Endothelial cell of umbilical vein (primary cell): ENCODE measurements at regions not wholly inside any gene's neighbourhood (a gene's known extent, or its start where the extent isn't known, plus 50 kb on each side); places are given as distances from the start of the nearest gene placed in this dataset.

Source experiments
- BruUV-seq: library from RNA; stranded (reverse); fragments of 400-500 nt; replicated peaks from 2 replicates; lab custom pipeline; 2021; lab: Mats Ljungman, UMichigan
- CTCF ChIA-PET: fragments of 300-600, 350-600 bp; sonication (Branson Sonifier 250); formaldehyde crosslinking; loops from one replicate; lab custom pipeline; 2021; ENCODE audit warnings: antibody characterized with exemption, inconsistent platforms; lab: Charles Lee
- POLR2A ChIA-PET: fragments of 300-600, 350-600 bp; sonication (Branson Sonifier 250); formaldehyde crosslinking; loops from one replicate; lab custom pipeline; 2021; ENCODE audit warnings: antibody characterized with exemption, inconsistent platforms; lab: Charles Lee
- DNase-seq: peaks from one replicate; pipeline ENCODE4 v3.0.0-alpha.2; 2011; ENCODE audit warnings: low read depth, low spot score
- FAIRE-seq: peaks from 2 replicates; lab custom pipeline; 2011; peaks lifted over from hg19 to GRCh38; lab: Jason Lieb, UNC
- H2AFZ ChIP-seq: 2 replicates; pipeline ENCODE4 v1.6.0; 2012; ENCODE audit warnings: low read depth, low read length, control low read depth, inconsistent platforms
- H3K27ac ChIP-seq: 2 replicates; pipeline ENCODE4 v1.5.1; 2011; ENCODE audit warnings: low read depth, mild to moderate bottlenecking, control low read depth, low read length, moderate library complexity; ENCODE audit not compliant: insufficient read depth
- H3K27me3 ChIP-seq, 2 experiments: 2 replicates each; pipeline versions ENCODE4 v1.6.0 to v1.6.1; 2011; ENCODE audit warnings: low read length in 2 of 2, mixed read lengths in 1 of 2; ENCODE audit not compliant: control insufficient read depth in 2 of 2, insufficient read depth in 2 of 2
- H3K36me3 ChIP-seq, 2 experiments: 2 replicates in 1 of 2; 3 replicates in 1 of 2; pipeline ENCODE4 v1.5.1; 2011; ENCODE audit warnings: low read length in 2 of 2, mild to moderate bottlenecking in 1 of 2, moderate library complexity in 1 of 2; ENCODE audit not compliant: control insufficient read depth in 2 of 2, insufficient read depth in 2 of 2; ENCODE audit errors: extremely low read depth in 1 of 2
- H3K4me1 ChIP-seq: 3 replicates; pipeline ENCODE4 v1.5.1; 2011; ENCODE audit warnings: mild to moderate bottlenecking, low read length; ENCODE audit not compliant: control insufficient read depth, insufficient read depth; ENCODE audit errors: extremely low read depth
- H3K4me2 ChIP-seq: 2 replicates; pipeline ENCODE4 v1.6.1; 2011; ENCODE audit warnings: low read length, control low read depth, mixed read lengths; ENCODE audit not compliant: insufficient read depth
- H3K4me3 ChIP-seq, 3 experiments: fragments of 200-600 bp in 1 of 3; sonication (generic), shearing (Covaris generic) in 1 of 3; replicated peaks in 1 of 3; 2 replicates each; pipeline ENCODE4 v1.5.1; 2011 to 2016; ENCODE audit warnings: control low read depth in 3 of 3, low read length in 3 of 3, mild to moderate bottlenecking in 2 of 3, inconsistent platforms in 1 of 3, low read depth in 1 of 3, moderate library complexity in 1 of 3; ENCODE audit not compliant: insufficient read depth in 1 of 3
- H3K79me2 ChIP-seq: 2 replicates; pipeline ENCODE4 v1.6.0; 2012; ENCODE audit warnings: low read length, inconsistent platforms; ENCODE audit not compliant: control insufficient read depth, insufficient read depth
- H3K9ac ChIP-seq: replicated peaks from 2 replicates; pipeline ENCODE3; 2011; ENCODE audit warnings: low read length, control low read depth; ENCODE audit not compliant: insufficient read depth; ENCODE audit errors: extremely low read depth
- H3K9me1 ChIP-seq: replicated peaks from 3 replicates; pipeline ENCODE4 v1.6.0; 2011; ENCODE audit warnings: mild to moderate bottlenecking, low read length; ENCODE audit not compliant: control insufficient read depth, insufficient read depth; ENCODE audit errors: extremely low read depth
- H3K9me3 ChIP-seq: replicated peaks from 2 replicates; pipeline ENCODE4 v1.5.1; 2012; ENCODE audit warnings: low read length, inconsistent platforms; ENCODE audit not compliant: control insufficient read depth, insufficient read depth
- H4K20me1 ChIP-seq: replicated peaks from 2 replicates; pipeline ENCODE3; 2011; ENCODE audit warnings: mild to moderate bottlenecking, low read length; ENCODE audit not compliant: control insufficient read depth, insufficient read depth; ENCODE audit errors: extremely low read depth
- EZH2 ChIP-seq: IDR thresholded peaks from 2 replicates; pipeline ENCODE4 v1.6.1; 2012; ENCODE audit warnings: borderline replicate concordance, low read depth, mild to moderate bottlenecking, moderate library complexity, low read length, inconsistent platforms; ENCODE audit not compliant: severe bottlenecking
- FOS ChIP-seq: IDR thresholded peaks from 2 replicates; pipeline ENCODE4 v1.6.1; 2011; ENCODE audit warnings: mild to moderate bottlenecking, low read length, moderate library complexity, borderline replicate concordance; ENCODE audit not compliant: insufficient read depth
- GATA2 ChIP-seq: IDR thresholded peaks from 2 replicates; pipeline ENCODE4 v1.7.0; 2011; ENCODE audit warnings: low read depth, mild to moderate bottlenecking, moderate library complexity, mixed read lengths, low read length; ENCODE audit not compliant: insufficient read length, insufficient read depth
- JUN ChIP-seq: IDR thresholded peaks from 2 replicates; pipeline ENCODE4 v1.6.1; 2011; ENCODE audit warnings: borderline replicate concordance, low read depth; ENCODE audit not compliant: insufficient read length, insufficient read depth
- MAX ChIP-seq: IDR thresholded peaks from 2 replicates; pipeline ENCODE4 v1.6.1; 2011; ENCODE audit not compliant: insufficient read depth, insufficient read length
- MYC ChIP-seq: IDR thresholded peaks from one replicate; pipeline ENCODE4 v1.6.1; 2011; ENCODE audit warnings: mild to moderate bottlenecking, low read depth, low read length
- POLR2A ChIP-seq: IDR thresholded peaks from 2 replicates; pipeline ENCODE4 v1.6.1; 2012; ENCODE audit warnings: low read depth, mild to moderate bottlenecking, control low read depth, low read length
- POLR2AphosphoS5 ChIP-seq: IDR thresholded peaks from 2 replicates; pipeline ENCODE4 v1.6.1; 2012; ENCODE audit warnings: low read depth, mild to moderate bottlenecking, control low read depth, low read length, moderate library complexity; ENCODE audit not compliant: insufficient read depth
- dilution Hi-C: fragments of 300-500 bp; cut with MboI; formaldehyde crosslinking; loops from one replicate; pipeline ENCODE4 v1.15.0; 2019; ENCODE audit warnings: low sequenced_read_pairs; ENCODE audit not compliant: extremely low pct_ligation_motif_present
- intact Hi-C: fragments of 100-400 bp; cut with micrococcal nuclease; formaldehyde crosslinking; loops from one replicate; pipeline ENCODE4 v1.10.0; 2022
- TF ChIP-seq, protein P1 (sequence below), 2 donors: IDR thresholded peaks; 1 replicate in 1 of 2; 2 replicates in 1 of 2; pipeline ENCODE4 v1.5.1; 2011; ENCODE audit warnings: low read length in 2 of 2, mild to moderate bottlenecking in 2 of 2, moderate library complexity in 2 of 2, control low read depth in 1 of 2, inconsistent platforms in 1 of 2, low read depth in 1 of 2; ENCODE audit not compliant: insufficient read depth in 1 of 2; ENCODE audit errors: extremely low read depth in 1 of 2

GRCh38 chr4:175427751-175428150, 384.3 kb downstream of the GPM6A start:
- ChIA-PET POLR2A (no interaction called here), CTCF (no interaction called here)
- BruUV-seq: no TSS peak
- intact Hi-C loops: no loop called here
- no peaks in the 10 kb centered on the region for H3K79me2 ChIP-seq
- H3K27ac ChIP-seq: no peak overlapping the region
- dilution Hi-C loops: no loop called here
- no peaks in the 10 kb centered on the region for H3K9me1 ChIP-seq
- H3K4me3 ChIP-seq: no peak overlapping the region
- no peak for TF ChIP-seq MYC
- TF ChIP-seq POLR2A: no peak
- no peak for TF ChIP-seq MAX
- TF ChIP-seq JUN: no peak
- no peak for TF ChIP-seq POLR2AphosphoS5
- TF ChIP-seq FOS: no peak
- FAIRE-seq: no peak
- peaks cover 4% of the 10 kb centered on the region for H3K9me3 ChIP-seq
- H3K4me1 ChIP-seq: no peaks in the 10 kb centered on the region
- no peaks in the 10 kb centered on the region for H3K36me3 ChIP-seq
- no peaks in the 10 kb centered on the region for H4K20me1 ChIP-seq
- no peaks in the 10 kb centered on the region for H3K27me3 ChIP-seq
- no peak overlapping the region for H3K9ac ChIP-seq
- H2AFZ ChIP-seq: no peak overlapping the region
- DNase-seq: no peak
- H3K4me2 ChIP-seq: no peak overlapping the region

GRCh38 chr4:175431694-175432093, 380.4 kb downstream of the GPM6A start:
- dilution Hi-C loops: no loop called here
- CTCF ChIA-PET: no interaction called here
- Histone ChIP-seq H3K27ac (no peak overlapping the region), H3K4me3 (no peak overlapping the region), H4K20me1 (no peaks in the 10 kb centered on the region), H3K36me3 (no peaks in the 10 kb centered on the region), H3K79me2 (no peaks in the 10 kb centered on the region), H3K27me3 (no peaks in the 10 kb centered on the region), H3K9ac (no peak overlapping the region), H2AFZ (no peak overlapping the region), H3K4me1 (no peaks in the 10 kb centered on the region), H3K9me3 (no peaks in the 10 kb centered on the region), H3K9me1 (no peaks in the 10 kb centered on the region), H3K4me2 (no peak overlapping the region)
- intact Hi-C loops: no loop called here
- POLR2A ChIA-PET: no interaction called here
- DNase-seq (no peak), FAIRE-seq (no peak)
- no peak for TF ChIP-seq POLR2A
- TF ChIP-seq, protein P1, sequence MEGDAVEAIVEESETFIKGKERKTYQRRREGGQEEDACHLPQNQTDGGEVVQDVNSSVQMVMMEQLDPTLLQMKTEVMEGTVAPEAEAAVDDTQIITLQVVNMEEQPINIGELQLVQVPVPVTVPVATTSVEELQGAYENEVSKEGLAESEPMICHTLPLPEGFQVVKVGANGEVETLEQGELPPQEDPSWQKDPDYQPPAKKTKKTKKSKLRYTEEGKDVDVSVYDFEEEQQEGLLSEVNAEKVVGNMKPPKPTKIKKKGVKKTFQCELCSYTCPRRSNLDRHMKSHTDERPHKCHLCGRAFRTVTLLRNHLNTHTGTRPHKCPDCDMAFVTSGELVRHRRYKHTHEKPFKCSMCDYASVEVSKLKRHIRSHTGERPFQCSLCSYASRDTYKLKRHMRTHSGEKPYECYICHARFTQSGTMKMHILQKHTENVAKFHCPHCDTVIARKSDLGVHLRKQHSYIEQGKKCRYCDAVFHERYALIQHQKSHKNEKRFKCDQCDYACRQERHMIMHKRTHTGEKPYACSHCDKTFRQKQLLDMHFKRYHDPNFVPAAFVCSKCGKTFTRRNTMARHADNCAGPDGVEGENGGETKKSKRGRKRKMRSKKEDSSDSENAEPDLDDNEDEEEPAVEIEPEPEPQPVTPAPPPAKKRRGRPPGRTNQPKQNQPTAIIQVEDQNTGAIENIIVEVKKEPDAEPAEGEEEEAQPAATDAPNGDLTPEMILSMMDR (IDR thresholded peaks at IDR 0.05; ENCODE audit: extremely low read depth in 1 of 2, insufficient read depth in 1 of 2, low read depth in 1 of 2, low read length in 2 of 2): no peak
- TF ChIP-seq POLR2AphosphoS5: no peak
- TF ChIP-seq GATA2: no peak
- TF ChIP-seq EZH2: no peak
- no peak for TF ChIP-seq JUN
- no peak for TF ChIP-seq MYC
- TF ChIP-seq MAX: no peak
- no peak for TF ChIP-seq FOS
- BruUV-seq: no TSS peak
